ENCODE measurements at regions not wholly inside any gene's neighbourhood (a gene's known extent, or its start where the extent isn't known, plus 50 kb on each side); places are given as distances from the start of the nearest gene placed in this dataset.
A peak's percentile ranks its signal among the peaks of the same experiment; 100 is the strongest.
"Not testable (repeated sequence)": the region's sequence is repeated elsewhere in the genome, so short reads cannot be mapped to it uniquely, and the experiment has no call there.

- no peak overlapping the region for H3K4me3 ChIP-seq (ENCODE audit: low read depth, low read length)
- TF ChIP-seq CTCF (IDR thresholded peaks at IDR 0.05; ENCODE audit: insufficient read depth, low read length, missing control alignments), result no peak
- ChIA-PET CTCF (interaction anchor here (1.1 to 1.7 kb wide), 3 partner anchors 9 to 13 kb away, joined by 3 to 6 read pairs (median 4); no protein-coding TSS in a partner anchor), POLR2A (no interaction called here)
- DNase-seq (ENCODE audit: low read depth, low spot score), result no peak
Observed at GRCh38 chr2:88892788-88893187, 201.3 kb downstream of the RPIA start.

- ChIA-PET POLR2A (no interaction called here), CTCF (interaction anchor here (1.1 kb wide), 1 partner anchor 13 kb away, joined by 3 read pairs; no protein-coding TSS in a partner anchor)
- DNase-seq (ENCODE audit: low read depth, low spot score), result no peak
- TF ChIP-seq CTCF (IDR thresholded peaks at IDR 0.05; ENCODE audit: insufficient read depth, low read length, missing control alignments), result no peak
- H3K4me3 ChIP-seq (ENCODE audit: low read depth, low read length), result no peak overlapping the region
Observed at GRCh38 chr2:88896971-88897370, 205.5 kb downstream of the RPIA start.

GRCh38 chr2:88897715-88898114 lies 206.2 kb downstream of the RPIA start:
- no peak overlapping the region for H3K4me3 ChIP-seq (ENCODE audit: low read depth, low read length)
- DNase-seq (ENCODE audit: low read depth, low spot score), result no peak
- no peak for TF ChIP-seq CTCF (IDR thresholded peaks at IDR 0.05; ENCODE audit: insufficient read depth, low read length, missing control alignments)
- ChIA-PET POLR2A (no interaction called here), CTCF (interaction anchor here (1.1 kb wide), 2 partner anchors 14 to 18 kb away, joined by 3 read pairs; no protein-coding TSS in a partner anchor)

- TF ChIP-seq CTCF (IDR thresholded peaks at IDR 0.05; ENCODE audit: insufficient read depth, low read length, missing control alignments), result peak; percentile 62
- no peak overlapping the region for H3K4me3 ChIP-seq (ENCODE audit: low read depth, low read length)
- CTCF ChIA-PET, result interaction anchor here (0.6 to 2.7 kb wide), 10 partner anchors 8 to 164 kb away, joined by 3 to 10 read pairs (median 3); no protein-coding TSS in a partner anchor
- no peak for DNase-seq (ENCODE audit: low read depth, low spot score)
- POLR2A ChIA-PET, result interaction anchor here (0.6 kb wide), 1 partner anchor 27 kb away, joined by 3 read pairs; no protein-coding TSS in a partner anchor
Observed at GRCh38 chr2:88903749-88904353, 212.4 kb downstream of the RPIA start.

- DNase-seq (ENCODE audit: low read depth, low spot score), result no peak
- CTCF ChIA-PET, result no interaction called here
- POLR2A ChIA-PET, result no interaction called here
- TF ChIP-seq CTCF (IDR thresholded peaks at IDR 0.05; ENCODE audit: insufficient read depth, low read length, missing control alignments), result no peak
- H3K4me3 ChIP-seq (ENCODE audit: low read depth, low read length), result no peak overlapping the region
Observed at GRCh38 chr2:88913280-88913679, 221.8 kb downstream of the RPIA start.

GRCh38 chr2:88919087-88919738 lies 227.7 kb downstream of the RPIA start:
- no peak for DNase-seq (ENCODE audit: low read depth, low spot score)
- CTCF ChIA-PET, result interaction anchor here (0.7 to 2.6 kb wide), 17 partner anchors 9 to 338 kb away, joined by 3 to 18 read pairs (median 4); no protein-coding TSS in a partner anchor
- no peak overlapping the region for H3K4me3 ChIP-seq (ENCODE audit: low read depth, low read length)
- POLR2A ChIA-PET, result no interaction called here
- TF ChIP-seq CTCF (IDR thresholded peaks at IDR 0.05; ENCODE audit: insufficient read depth, low read length, missing control alignments), result peak; percentile 53

GRCh38 chr2:88920399-88920798 lies 228.9 kb downstream of the RPIA start:
- POLR2A ChIA-PET; H3K4me3 ChIP-seq (ENCODE audit: low read depth, low read length); DNase-seq (ENCODE audit: low read depth, low spot score); CTCF ChIA-PET: not testable (repeated sequence)

Measured in AG04449 (cell line).